ENCODE measurements at regions not wholly inside any gene's neighbourhood (a gene's known extent, or its start where the extent isn't known, plus 50 kb on each side); places are given as distances from the start of the nearest gene placed in this dataset.
A peak's percentile ranks its signal among the peaks of the same experiment; 100 is the strongest.

GRCh38 chr11:130638033-130638432, 189.6 kb downstream of the ADAMTS15 start:
- Mint-ChIP-seq H3K27me3 (ENCODE audit: low read depth) (no peaks in the 10 kb centered on the region), H3K36me3 (ENCODE audit: low read depth) (no peaks in the 10 kb centered on the region), H3K27ac (ENCODE audit: unreplicated experiment) (peak overlapping the region; percentile 4), H3K4me3 (no peak overlapping the region), H3K4me1 (peaks cover 12% of the 10 kb centered on the region), H3K9me3 (no peaks in the 10 kb centered on the region)
- no peak for DNase-seq (ENCODE audit: low read depth, low spot score)
- no peak for TF ChIP-seq CTCF (conservative IDR thresholded peaks at IDR 0.05)

- H3K27me3 Mint-ChIP-seq (ENCODE audit: low read depth) = no peaks in the 10 kb centered on the region
- TF ChIP-seq CTCF (conservative IDR thresholded peaks at IDR 0.05) = no peak
- peaks cover 12% of the 10 kb centered on the region for H3K4me1 Mint-ChIP-seq
- no peak overlapping the region for H3K27ac Mint-ChIP-seq (ENCODE audit: unreplicated experiment)
- H3K36me3 Mint-ChIP-seq (ENCODE audit: low read depth) = no peaks in the 10 kb centered on the region
- H3K9me3 Mint-ChIP-seq = no peaks in the 10 kb centered on the region
- DNase-seq (ENCODE audit: low read depth, low spot score) = no peak
- no peak overlapping the region for H3K4me3 Mint-ChIP-seq
These were observed 190.2 kb downstream of the ADAMTS15 start for GRCh38 chr11:130638624-130639023.

GRCh38 chr11:130639369-130639768, 190.9 kb downstream of the ADAMTS15 start:
- H3K27ac Mint-ChIP-seq (ENCODE audit: unreplicated experiment) = no peak overlapping the region
- H3K4me3 Mint-ChIP-seq = no peak overlapping the region
- H3K4me1 Mint-ChIP-seq = peaks cover 12% of the 10 kb centered on the region
- H3K36me3 Mint-ChIP-seq (ENCODE audit: low read depth) = no peaks in the 10 kb centered on the region
- no peak for DNase-seq (ENCODE audit: low read depth, low spot score)
- H3K9me3 Mint-ChIP-seq = no peaks in the 10 kb centered on the region
- no peaks in the 10 kb centered on the region for H3K27me3 Mint-ChIP-seq (ENCODE audit: low read depth)
- TF ChIP-seq CTCF (conservative IDR thresholded peaks at IDR 0.05) = no peak

GRCh38 chr11:130640526-130640925, 192.1 kb downstream of the ADAMTS15 start:
- Mint-ChIP-seq H3K27ac (ENCODE audit: unreplicated experiment) (no peak overlapping the region), H3K9me3 (no peaks in the 10 kb centered on the region), H3K36me3 (ENCODE audit: low read depth) (no peaks in the 10 kb centered on the region), H3K4me3 (no peak overlapping the region), H3K4me1 (peaks cover 12% of the 10 kb centered on the region), H3K27me3 (ENCODE audit: low read depth) (no peaks in the 10 kb centered on the region)
- TF ChIP-seq CTCF (conservative IDR thresholded peaks at IDR 0.05) = no peak
- DNase-seq (ENCODE audit: low read depth, low spot score) = no peak

GRCh38 chr11:130641876-130642275, 193.4 kb downstream of the ADAMTS15 start:
- H3K36me3 Mint-ChIP-seq (ENCODE audit: low read depth) = no peaks in the 10 kb centered on the region
- DNase-seq (ENCODE audit: low read depth, low spot score) = no peak
- H3K27ac Mint-ChIP-seq (ENCODE audit: unreplicated experiment) = no peak overlapping the region
- H3K4me1 Mint-ChIP-seq = peaks cover 12% of the 10 kb centered on the region
- no peak overlapping the region for H3K4me3 Mint-ChIP-seq
- no peaks in the 10 kb centered on the region for H3K27me3 Mint-ChIP-seq (ENCODE audit: low read depth)
- no peak for TF ChIP-seq CTCF (conservative IDR thresholded peaks at IDR 0.05)
- H3K9me3 Mint-ChIP-seq = no peaks in the 10 kb centered on the region

GRCh38 chr11:130642994-130643393, 194.5 kb downstream of the ADAMTS15 start:
- H3K27me3 Mint-ChIP-seq (ENCODE audit: low read depth) = no peaks in the 10 kb centered on the region
- TF ChIP-seq CTCF (conservative IDR thresholded peaks at IDR 0.05) = no peak
- DNase-seq (ENCODE audit: low read depth, low spot score) = no peak
- H3K9me3 Mint-ChIP-seq = no peaks in the 10 kb centered on the region
- H3K4me3 Mint-ChIP-seq = no peak overlapping the region
- peaks cover 12% of the 10 kb centered on the region for H3K4me1 Mint-ChIP-seq
- H3K27ac Mint-ChIP-seq (ENCODE audit: unreplicated experiment) = no peak overlapping the region
- no peaks in the 10 kb centered on the region for H3K36me3 Mint-ChIP-seq (ENCODE audit: low read depth)
